Hematopoietic multipotent progenitor cell treated with erythropoietin and hydrocortisone succinate and interleukin-3 and kit ligand, for 6 days (in vitro differentiated cells): ENCODE measurements at regions not wholly inside any gene's neighbourhood (a gene's known extent, or its start where the extent isn't known, plus 50 kb on each side); places are given as distances from the start of the nearest gene placed in this dataset.
A peak's percentile ranks its signal among the peaks of the same experiment; 100 is the strongest.

Source experiments
- DNase-seq: peaks from one replicate; pipeline ENCODE4 v3.0.0-alpha.2; 2015

DNA sequence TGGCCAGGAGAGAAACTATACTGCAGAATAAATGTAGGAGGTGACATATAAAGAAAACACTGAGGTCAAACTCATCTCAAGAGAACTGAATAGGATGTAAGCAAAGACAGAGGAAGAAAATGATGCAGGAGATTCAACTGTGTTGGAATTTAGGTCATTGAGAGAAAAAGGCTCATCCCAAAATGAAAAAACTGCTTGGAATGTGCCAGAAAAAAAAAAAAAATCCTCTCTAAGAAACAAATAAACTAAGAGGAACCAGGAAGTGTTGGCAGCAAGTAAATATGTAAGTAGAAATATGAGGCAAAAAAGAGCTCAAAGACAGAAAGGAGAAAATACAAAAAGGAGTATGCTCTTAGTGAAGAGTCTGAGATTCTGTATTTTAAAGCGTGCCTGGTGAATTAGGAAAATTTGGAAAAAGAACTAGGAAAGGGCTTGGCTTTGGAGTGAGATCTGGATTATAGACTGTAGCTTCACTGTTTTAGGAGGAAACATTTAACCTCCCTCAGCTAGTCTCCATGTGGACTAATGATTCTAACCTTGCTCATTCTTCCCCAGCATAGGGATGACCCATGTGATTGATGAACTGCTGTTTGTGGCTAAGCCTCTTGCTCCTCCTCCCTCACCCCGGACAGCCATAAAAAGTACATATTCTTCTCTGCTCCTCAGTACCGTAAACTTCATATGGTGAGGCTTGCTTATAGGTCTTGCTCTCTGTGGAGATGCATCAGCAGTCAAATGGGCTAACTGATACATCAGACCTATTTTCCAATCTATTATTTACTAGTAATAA is 185.6 kb upstream of the POU5F2 start:
- no peak for DNase-seq

DNA sequence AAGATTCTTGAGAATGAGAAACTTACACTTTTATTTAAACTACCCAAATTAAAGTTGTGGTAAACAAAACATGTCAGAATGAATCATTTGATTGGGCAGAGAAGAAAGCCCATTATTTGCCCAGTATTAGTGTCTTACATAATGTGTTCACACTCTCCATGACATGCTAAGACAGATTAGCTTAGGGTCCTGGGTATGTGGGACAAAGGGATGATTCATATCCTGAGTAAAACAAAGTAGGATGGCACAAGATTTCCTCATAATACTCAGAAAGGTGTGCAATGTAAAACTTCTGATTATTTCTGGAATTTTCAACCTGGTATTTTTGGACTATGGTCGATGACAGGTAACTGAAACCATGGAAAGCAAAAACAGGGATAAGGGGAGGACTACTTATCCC is 183.9 kb upstream of the POU5F2 start:
- no peak for DNase-seq

DNA sequence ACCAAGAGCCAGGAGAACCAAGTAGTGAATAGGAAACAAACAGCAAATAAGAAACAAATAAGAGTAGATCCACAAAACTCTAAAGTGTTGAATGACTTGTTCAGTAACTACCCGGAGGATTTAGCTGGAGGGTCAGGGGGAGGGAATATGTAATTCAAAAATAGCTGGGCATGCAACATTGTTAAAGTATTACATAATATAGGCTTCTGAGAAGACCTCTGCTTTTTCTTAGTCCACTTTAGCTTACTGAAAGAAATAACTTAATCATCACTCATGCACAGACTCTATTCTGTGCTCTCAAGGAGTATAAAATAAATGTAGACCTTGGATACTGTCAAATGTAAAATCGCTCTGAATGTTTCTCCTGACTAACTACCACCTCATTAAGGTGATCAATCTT is 183.2 kb upstream of the POU5F2 start:
- no peak for DNase-seq

DNA sequence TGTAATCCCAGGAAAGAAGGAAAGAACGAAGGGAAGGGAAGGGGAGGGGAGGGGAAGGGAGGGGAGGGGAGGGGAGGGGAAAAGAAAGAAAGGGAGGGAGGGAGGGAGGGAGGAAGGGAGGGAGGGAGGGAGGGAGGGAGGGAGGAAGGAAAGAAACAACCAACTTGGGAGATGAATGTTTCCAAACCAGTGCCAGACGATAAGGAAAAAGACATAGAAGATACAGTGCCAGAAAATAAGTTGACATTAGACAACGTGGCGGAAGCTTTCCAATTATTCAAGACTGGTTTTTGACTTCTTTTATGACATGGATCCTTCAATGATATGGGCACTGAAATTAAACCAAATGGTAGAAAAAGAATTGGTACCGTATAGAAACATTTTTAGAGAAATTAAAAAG is 181.2 kb upstream of the POU5F2 start:
- DNase-seq, result no peak

DNA sequence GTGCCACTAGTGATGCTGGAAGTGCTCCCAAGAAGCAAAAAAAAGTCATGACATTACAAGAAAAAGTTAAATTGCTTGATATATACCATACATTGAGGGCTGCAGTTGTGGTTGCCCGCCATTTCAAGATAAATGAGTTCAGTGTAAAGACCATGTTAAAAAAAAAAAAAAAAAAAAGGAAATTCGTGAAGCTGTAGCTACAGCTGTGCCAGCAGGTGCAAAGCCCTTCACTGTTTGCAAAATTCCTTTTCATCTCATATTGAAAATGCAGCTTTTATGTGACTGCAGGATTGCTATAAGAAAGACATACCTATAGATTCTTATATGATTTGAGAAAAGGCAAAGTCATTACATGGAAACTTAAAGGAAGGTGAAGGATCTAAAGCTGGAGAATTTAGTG is 179.6 kb upstream of the POU5F2 start:
- no peak for DNase-seq

DNA sequence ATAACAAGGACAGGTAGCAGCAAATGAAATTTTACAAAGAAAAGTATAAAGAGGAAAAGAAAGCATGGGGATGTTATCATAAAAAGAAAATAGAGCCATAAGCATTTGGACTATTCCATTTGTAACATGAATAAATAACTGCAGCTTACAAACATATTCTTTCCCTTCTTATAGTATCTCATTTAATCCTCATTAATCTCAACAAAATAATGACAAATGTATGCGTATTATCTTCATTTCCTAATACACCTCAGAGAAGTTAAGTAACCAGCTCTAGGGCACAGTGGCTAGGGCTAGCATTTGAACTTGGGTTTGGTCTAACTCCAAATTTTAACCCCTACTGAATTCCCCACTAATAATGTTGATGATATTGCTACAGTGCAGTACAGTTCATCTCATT is 175.5 kb upstream of the POU5F2 start:
- DNase-seq, result no peak

DNA sequence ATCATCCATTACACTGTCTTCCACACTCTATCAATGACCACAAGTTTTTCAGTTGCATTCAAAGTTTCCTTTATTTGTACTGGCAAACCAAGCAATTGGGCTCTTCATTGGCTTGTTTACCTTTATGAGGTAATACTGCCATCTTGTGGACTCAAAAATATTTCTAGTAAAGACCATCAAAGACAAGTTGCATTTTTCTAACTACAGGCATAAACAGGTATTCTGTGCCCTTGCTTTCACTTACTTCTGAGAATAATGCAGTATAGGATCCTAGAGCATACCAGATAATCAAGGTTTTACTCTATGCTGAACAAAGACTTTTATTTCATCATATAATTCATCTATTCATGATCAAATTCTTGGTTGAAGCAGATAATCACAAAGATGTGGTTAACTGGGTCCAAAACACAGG is 173.7 kb upstream of the POU5F2 start:
- peak; percentile 79 for DNase-seq

DNA sequence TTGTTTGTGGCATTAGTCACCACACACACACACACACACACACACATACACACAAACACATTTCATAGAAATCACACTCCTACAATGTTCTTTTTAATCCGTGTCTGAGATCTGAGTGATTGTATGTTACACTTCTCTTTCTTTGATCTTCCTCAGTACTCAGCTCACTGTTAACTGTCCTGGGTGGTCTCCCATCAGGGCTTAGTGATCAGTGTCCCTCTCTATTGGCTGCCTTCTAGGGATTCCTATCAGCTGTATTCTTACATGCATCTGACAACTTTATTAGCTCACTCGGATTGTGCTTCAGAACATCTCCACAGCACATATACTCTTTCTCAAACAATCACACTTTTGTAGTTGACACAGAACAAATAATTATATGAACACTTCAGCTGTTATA is 170.2 kb upstream of the POU5F2 start:
- no peak for DNase-seq

DNA sequence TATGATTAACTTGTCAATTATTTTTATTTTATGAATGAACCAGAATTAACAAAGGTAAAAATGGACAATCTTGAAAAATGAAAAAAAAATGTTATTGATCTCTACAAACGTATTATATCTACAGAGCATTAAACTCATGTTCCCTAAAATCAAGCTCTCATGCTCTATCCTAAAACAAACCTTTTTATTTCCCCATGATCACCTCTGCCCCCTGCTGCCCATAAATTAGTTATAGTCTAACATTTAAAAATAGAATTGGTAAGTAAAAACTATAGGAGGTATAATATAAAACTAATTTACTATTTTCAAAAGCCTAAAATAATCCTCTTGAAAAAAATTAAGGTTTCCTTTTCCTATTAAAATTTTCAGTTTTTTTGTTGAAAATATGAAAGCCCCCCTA is 168.0 kb upstream of the POU5F2 start:
- peak; percentile 49 for DNase-seq

DNA sequence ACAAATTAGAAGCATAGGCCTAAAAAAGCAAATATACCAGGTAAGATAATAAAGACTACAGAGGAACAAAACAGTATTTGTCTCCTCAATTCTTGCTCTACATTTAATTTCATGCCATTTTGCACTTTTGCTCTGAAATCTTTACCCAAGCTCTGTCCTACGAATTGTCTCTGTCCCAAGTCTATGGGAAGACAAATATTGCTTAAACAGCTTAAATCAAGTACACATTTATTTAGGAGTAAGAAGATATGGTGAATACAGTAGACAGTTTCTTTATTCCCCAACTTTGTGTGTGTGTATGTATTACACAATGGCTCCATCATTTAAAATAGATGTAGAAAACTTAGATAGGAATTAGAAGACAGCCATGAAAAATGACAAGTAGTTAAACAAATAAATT is 163.5 kb upstream of the POU5F2 start:
- no peak for DNase-seq

DNA sequence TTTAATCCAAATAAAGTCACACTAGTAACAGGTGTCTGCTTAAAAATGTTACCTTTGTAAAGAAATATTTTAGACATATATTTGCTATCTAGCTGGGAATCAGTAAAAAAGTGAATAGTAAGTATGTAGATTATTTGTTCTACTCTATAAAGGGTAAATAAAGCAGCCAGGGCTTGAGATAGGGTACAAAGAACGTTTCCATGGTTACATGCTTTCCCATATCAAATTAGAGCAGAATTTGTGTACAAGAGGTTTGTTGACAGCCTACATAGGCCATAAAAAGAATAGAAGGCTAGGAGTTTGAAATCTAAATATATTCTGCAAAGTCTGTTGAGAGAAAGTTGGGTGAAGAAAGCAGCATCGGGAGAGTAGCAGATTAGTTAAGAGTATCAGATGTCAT is 160.9 kb upstream of the POU5F2 start:
- no peak for DNase-seq

DNA sequence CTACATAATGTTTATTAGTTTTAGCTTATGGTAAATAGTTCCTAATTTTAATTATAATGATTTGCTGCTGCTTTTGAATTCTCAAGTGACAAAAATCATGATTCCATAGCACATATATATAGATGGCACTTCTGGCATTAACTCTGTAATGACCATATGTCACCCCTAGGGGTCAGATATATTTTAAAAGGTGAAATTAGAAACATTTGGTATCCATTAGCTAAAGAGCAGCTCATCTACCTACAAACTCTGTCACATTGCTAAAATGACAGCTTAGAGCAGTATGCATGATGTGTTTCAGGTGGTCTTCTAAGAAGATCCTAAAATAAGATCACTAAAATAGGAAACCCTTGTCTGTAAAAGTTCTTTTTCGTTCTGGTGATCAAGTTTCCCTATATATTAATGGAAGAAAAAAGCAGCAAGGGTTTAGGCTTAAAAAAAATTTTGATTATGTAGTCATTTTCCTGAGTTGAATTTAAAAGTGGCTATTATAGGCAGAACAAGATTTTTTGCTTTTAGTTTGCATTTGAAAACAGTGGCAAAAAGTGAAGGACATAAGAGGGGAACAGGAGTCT is 157.7 kb upstream of the POU5F2 start:
- peak; percentile 55 for DNase-seq

DNA sequence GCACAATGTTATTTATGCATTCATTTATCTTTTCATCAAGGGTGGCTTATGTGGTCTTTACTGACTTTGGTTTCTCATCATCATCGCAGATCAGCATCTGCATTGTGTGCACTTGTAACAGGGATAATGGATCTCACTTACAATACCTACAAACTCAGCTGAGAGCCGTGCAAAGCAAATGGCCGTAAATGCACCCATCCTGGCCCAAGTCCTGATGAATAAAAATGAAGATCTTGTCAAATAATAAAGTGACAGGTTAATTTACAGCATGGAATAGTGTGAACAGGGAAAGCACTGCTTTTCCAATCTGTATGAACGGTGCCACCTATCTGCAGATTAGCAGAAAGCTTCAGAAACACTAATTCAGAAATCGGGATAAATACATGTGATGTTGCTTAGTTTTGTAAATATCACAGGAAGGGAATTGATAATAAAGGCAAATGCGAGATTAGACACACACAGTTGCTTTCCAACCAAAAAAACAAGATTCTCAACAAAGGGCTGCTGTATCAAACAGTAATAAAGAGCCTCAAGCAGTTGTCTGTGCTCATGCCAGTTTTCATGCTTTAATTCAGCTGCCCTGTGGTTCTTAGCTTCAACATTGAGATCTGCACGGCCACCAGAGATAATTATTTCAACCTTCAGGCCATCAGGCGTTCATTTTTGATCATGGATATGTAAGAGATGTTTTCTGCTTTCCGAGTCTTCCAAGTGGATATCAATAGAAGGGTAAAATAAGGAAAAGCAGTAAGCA is 153.4 kb upstream of the POU5F2 start:
- DNase-seq, result peak; percentile 7

DNA sequence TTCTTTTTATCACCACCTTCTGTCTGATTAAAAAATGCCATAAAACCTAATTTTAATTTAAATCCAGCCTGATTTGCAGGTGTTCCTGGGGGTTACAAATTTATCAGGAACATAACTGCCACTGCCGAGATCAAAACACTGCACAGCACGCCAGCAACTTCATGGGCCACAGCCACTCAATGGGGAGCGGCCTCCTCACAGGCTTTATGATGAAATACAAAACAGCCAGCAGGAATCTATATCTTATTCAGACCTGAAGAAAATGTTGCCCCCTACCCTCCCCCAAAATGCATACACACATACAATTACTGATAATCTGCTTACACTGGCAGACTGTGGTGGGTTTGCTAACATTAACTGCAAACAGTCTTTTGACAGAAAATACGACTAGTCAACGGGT is 151.7 kb upstream of the POU5F2 start:
- no peak for DNase-seq

DNA sequence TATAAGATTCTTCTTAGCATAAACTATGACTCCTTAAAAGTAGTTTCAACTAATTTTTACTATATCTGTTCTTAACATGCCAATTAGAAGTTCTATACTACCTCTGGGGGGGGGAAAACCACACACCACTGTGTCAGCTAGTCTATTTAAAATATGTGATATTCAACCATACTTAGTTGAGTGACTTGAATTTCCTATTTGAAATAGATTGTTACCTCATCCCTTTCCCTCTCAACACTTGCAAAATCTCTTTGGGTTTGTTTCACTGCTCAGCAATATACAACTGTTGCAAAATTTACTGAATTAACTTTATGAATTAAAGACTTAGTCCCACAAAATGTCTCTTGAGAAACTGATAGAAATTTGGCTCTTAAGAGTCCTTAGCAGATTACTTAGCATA is 151.1 kb upstream of the POU5F2 start:
- peak; percentile 3 for DNase-seq

DNA sequence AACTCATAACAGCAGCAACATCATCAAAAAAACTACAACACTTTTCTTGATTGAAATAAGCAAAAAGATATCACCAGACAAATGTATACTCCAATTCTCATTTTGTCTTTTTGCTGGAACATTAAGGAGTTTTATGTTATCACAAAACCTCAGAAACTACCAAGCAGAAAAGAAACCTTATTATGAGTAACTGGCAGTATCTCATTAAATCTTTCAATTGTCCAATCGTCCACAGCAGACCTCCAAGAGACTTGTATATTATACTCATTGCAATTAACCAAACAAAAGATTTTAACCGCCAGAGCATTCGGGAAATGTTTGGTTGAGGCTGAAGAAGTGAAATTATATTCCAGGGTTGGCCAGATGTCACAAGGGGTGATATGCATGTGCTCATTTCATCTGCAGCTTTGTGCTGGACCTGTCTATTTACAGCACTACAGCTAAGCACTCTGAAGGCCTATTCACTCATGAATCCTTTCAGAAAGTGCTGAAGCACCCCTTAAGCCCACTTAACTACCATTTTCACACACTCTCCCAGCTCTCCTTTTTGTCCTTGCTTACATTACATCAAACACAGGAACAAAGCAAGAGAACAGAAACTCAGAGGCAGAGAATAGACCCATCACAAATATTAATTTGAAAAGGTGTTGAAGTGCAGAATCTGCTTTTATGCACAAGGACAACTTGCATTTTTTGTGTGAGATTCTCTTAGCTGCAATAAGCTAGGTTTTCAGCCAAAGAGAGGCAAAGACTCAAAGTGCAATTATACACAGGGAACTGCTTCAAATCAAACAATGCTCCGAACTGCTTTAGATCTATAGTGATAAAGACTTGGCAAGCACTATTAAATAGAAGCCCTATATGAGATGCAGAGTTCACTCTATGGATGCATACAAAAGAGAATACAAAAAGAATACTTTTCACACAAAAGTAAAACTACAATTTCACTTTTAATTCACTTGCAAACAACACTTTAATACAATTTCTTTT is 150.4 kb upstream of the POU5F2 start:
- DNase-seq, result no peak

DNA sequence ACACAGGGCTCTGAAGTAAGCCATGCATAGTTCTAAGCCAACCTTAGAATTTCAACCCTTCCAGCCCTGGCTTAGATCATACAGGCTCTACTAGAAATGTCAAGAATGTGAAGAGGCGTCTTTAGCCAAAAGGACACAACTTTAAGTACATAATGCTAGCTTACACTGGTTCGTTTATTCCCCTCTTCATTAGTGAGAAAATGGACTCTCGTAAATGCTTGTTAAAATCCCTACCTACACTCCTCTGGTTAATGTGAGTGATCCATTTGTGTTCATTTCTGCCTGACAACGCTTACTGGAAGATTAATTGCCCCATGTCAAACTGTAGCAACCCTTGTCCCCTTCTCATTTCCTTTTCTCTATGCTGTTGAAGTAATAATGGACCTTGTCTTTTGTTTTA is 149.3 kb upstream of the POU5F2 start:
- no peak for DNase-seq

DNA sequence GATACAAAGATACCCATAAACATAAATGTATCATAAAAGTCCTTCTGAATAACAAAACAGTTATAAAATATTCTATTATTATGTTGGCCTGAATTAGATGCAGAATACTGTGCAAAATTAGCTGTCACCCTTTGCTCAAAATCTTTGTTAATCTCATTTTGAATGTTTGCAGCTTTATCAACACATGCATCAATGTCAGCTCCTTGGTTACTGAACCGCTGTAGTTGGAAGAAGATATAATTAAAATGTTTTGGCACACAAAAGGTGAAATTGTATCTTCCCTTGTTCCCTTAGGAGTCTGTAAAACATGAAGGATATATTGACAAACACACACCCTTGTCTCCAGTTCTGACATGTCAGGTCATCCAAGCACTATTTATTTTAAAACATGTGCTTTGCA is 146.3 kb upstream of the POU5F2 start:
- DNase-seq, result no peak

DNA sequence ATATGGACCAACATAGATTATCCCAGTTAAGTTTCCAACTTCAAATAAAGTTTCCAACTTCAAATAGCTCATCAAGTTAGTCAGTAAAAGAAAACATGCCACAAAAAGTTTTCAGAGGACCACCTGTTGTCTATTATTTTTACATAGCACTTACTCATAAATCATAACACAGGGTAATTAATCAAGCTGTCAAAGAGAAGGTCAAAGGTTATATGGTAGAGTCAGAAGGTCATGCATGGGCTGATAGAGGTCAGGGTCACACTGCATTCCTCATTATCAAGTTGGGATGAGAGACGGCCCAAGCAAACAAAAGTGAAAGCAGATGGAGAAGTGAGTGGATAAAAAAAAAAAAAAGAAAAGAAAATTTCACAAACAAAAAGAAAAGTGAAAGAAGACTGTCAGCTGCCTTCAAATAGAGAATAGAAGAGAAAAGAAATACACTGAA is 145.5 kb upstream of the POU5F2 start:
- no peak for DNase-seq

DNA sequence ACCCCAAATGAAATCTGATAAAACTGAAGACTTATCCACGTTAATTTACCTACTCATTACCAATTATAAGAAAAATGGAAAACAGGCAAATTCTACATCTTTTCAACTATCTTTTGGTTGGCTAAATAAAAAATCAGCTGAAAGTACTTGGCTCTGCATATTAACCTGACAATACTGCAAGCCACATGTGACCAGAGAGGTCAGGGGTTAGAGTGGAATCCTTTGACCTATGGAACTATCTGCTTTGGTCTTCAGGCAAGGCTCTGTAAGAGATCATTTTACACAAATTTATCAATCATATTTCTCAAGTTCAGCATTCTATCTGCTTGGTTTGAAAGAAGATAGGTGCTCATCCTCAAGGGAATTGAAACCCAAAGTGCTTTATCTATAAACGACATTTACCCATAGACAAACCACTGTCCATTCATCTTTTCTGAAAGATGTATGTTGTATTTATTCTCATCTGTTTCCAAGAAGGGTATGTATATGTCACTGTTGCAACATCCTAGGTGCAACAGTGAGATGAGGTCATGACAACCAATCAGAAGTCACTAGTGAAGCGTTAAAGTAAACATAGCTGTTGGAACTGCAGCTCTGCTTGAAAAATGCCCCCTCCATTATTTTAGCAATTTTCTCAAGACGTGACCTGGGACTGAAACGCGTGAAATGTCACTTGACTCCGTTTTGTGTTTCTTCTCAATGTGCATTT is 144.9 kb upstream of the POU5F2 start:
- DNase-seq, result no peak

DNA sequence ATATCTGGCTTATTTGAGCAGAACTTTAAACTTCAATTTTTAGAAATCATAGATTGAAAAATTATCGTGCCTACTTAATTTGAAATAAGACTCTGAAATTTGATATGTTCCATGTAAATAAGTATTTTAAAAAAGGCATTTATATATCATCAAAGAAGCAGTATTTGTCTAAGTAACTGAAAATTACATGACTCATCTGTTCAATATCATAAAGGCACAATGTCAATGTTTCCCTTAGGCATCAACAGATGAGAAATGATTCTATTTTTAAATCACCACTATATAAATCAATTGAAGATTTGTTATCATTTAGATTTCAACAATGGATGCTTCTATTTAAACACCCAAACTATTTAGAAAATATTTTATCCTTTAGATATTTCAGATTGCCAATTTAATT is 142.9 kb upstream of the POU5F2 start:
- DNase-seq, result no peak

DNA sequence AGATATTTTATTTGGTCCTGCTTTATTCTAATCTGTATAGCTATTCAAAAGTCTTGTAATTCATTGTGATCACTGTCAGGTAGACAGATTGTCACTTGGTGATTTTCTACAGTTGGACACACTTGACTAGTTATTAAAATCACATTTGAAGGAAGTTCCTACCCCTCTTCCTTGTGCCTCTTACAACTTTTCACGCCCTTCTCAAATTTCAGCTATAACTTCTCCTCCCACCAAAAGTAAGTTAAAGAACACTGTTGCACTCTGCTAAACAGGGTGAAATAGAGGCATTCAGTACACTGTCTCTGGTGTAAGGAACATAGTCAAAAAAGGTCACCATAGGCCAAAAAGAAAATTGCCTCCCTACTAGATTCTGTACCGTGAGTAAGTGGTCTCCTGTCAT is 142.1 kb upstream of the POU5F2 start:
- DNase-seq, result no peak
